BJ (cell line): ENCODE measurements at regions not wholly inside any gene's neighbourhood (a gene's known extent, or its start where the extent isn't known, plus 50 kb on each side); places are given as distances from the start of the nearest gene placed in this dataset.

Experiments
- CTCF ChIA-PET: fragments of 350-600 bp; formaldehyde crosslinking; extraction: SDS; loops from one replicate; lab custom pipeline; 2021; ENCODE audit warnings: antibody characterized with exemption, inconsistent platforms; lab: Yijun Ruan, JAX
- POLR2A ChIA-PET: fragments of 300-600 bp; sonication (Branson Sonifier 250); formaldehyde crosslinking; extraction: SDS; loops from one replicate; lab custom pipeline; 2021; ENCODE audit warnings: antibody characterized with exemption; lab: Charles Lee
- DNase-seq: peaks from one replicate; pipeline ENCODE4 v3.0.0-alpha.2; 2011; ENCODE audit warnings: low read depth
- H3K27me3 ChIP-seq: 2 replicates; pipeline ENCODE4 v1.6.0; 2011; ENCODE audit warnings: low read length; ENCODE audit not compliant: control insufficient read depth, insufficient read depth
- H3K36me3 ChIP-seq: 2 replicates; pipeline ENCODE4 v1.5.1; 2011; ENCODE audit warnings: low read length; ENCODE audit not compliant: control insufficient read depth, insufficient read depth
- H3K4me3 ChIP-seq: 2 replicates; pipeline ENCODE4 v1.5.1; 2011; ENCODE audit warnings: low read depth, mild to moderate bottlenecking, control low read depth, low read length
- CTCF ChIP-seq: IDR thresholded peaks from 2 replicates; pipeline ENCODE4 v1.5.1; 2011; ENCODE audit warnings: low read depth, mild to moderate bottlenecking, control low read depth, inconsistent platforms, low read length, moderate library complexity; ENCODE audit not compliant: insufficient read depth

GRCh38 chr4:120466429-120466828 is 399.8 kb upstream of the MAD2L1 start:
- no peaks in the 10 kb centered on the region for H3K36me3 ChIP-seq
- H3K4me3 ChIP-seq: no peak overlapping the region
- no peak for TF ChIP-seq CTCF
- ChIA-PET CTCF (no interaction called here), POLR2A (no interaction called here)
- DNase-seq: no peak
- H3K27me3 ChIP-seq: no peaks in the 10 kb centered on the region

GRCh38 chr4:120454788-120455187 is 388.1 kb upstream of the MAD2L1 start:
- ChIA-PET CTCF (no interaction called here), POLR2A (no interaction called here)
- no peaks in the 10 kb centered on the region for H3K27me3 ChIP-seq

GRCh38 chr4:120452536-120452935 is 385.9 kb upstream of the MAD2L1 start:
- no peaks in the 10 kb centered on the region for H3K36me3 ChIP-seq
- CTCF ChIA-PET: no interaction called here
- H3K27me3 ChIP-seq: no peaks in the 10 kb centered on the region
- TF ChIP-seq CTCF: no peak
- POLR2A ChIA-PET: no interaction called here
- no peak for DNase-seq
- no peak overlapping the region for H3K4me3 ChIP-seq

More at GRCh38 chr4:120454788-120455187, 388.1 kb upstream of the MAD2L1 start:
- no peaks in the 10 kb centered on the region for H3K36me3 ChIP-seq
- H3K4me3 ChIP-seq: no peak overlapping the region
- no peak for TF ChIP-seq CTCF
- no peak for DNase-seq

- CTCF ChIA-PET: no interaction called here
- H3K4me3 ChIP-seq: no peak overlapping the region
- POLR2A ChIA-PET: no interaction called here
- no peak for DNase-seq
- H3K27me3 ChIP-seq: no peaks in the 10 kb centered on the region
- H3K36me3 ChIP-seq: no peaks in the 10 kb centered on the region
- no peak for TF ChIP-seq CTCF
Measured at GRCh38 chr4:120452001-120452400, 385.4 kb upstream of the MAD2L1 start.

- ChIA-PET POLR2A (no interaction called here), CTCF (no interaction called here)
- no peak for DNase-seq
Measured at GRCh38 chr4:120447774-120448173, 381.1 kb upstream of the MAD2L1 start.

More at GRCh38 chr4:120447774-120448173, 381.1 kb upstream of the MAD2L1 start:
- Histone ChIP-seq H3K27me3 (no peaks in the 10 kb centered on the region), H3K4me3 (no peak overlapping the region), H3K36me3 (no peaks in the 10 kb centered on the region)
- no peak for TF ChIP-seq CTCF
